ENCODE measurements at regions not wholly inside any gene's neighbourhood (a gene's known extent, or its start where the extent isn't known, plus 50 kb on each side); places are given as distances from the start of the nearest gene placed in this dataset.

GRCh38 chr10:112057072-112057471 lies 126.5 kb downstream of the GPAM start:
- 86 to 90% (median 89%) methylated on average over 2 of the region's 2 CpGs for WGBS, 3 donors

GRCh38 chr10:112059220-112059619 lies 124.3 kb downstream of the GPAM start:
- intact Hi-C loops (cut with DNase I): no loop called here
- TF ChIP-seq CTCF (IDR thresholded peaks at IDR 0.05) (no peak), EP300 (IDR thresholded peaks at IDR 0.05) (no peak), POLR2A (IDR thresholded peaks at IDR 0.05) (no peak)
- no peak for DNase-seq

More at GRCh38 chr10:112057072-112057471, 126.5 kb downstream of the GPAM start:
- TF ChIP-seq CTCF (IDR thresholded peaks at IDR 0.05) (no peak), EP300 (IDR thresholded peaks at IDR 0.05) (no peak), POLR2A (IDR thresholded peaks at IDR 0.05) (no peak)
- Histone ChIP-seq H3K36me3 (no peaks in the 10 kb centered on the region), H3K4me3 (no peak overlapping the region), H3K27ac (no peak overlapping the region), H3K27me3 (no peaks in the 10 kb centered on the region), H3K4me1 (ENCODE audit: insufficient read depth) (no peaks in the 10 kb centered on the region), H3K9me3 (no peaks in the 10 kb centered on the region)
- DNase-seq: no peak
- intact Hi-C loops (cut with DNase I): no loop called here

GRCh38 chr10:112071596-112072133 lies 111.9 kb downstream of the GPAM start:
- H3K27me3 ChIP-seq: no peaks in the 10 kb centered on the region
- no peak overlapping the region for H3K27ac ChIP-seq
- H3K4me3 ChIP-seq: no peak overlapping the region
- 89 to 93% (median 90%) methylated on average over 2 of the region's 2 CpGs for WGBS, 3 donors
- no peak for DNase-seq
- H3K9me3 ChIP-seq: no peaks in the 10 kb centered on the region
- no peaks in the 10 kb centered on the region for H3K36me3 ChIP-seq
- no peak for TF ChIP-seq EP300 (IDR thresholded peaks at IDR 0.05)
- no peak for TF ChIP-seq CTCF (IDR thresholded peaks at IDR 0.05)
- TF ChIP-seq POLR2A (IDR thresholded peaks at IDR 0.05): no peak
- no peaks in the 10 kb centered on the region for H3K4me1 ChIP-seq (ENCODE audit: insufficient read depth)
- intact Hi-C loops (cut with DNase I): no loop called here

More at GRCh38 chr10:112059220-112059619, 124.3 kb downstream of the GPAM start:
- WGBS, 3 donors: 77 to 87% (median 82%) methylated on average over 6 of the region's 6 CpGs
- no peaks in the 10 kb centered on the region for H3K36me3 ChIP-seq
- H3K9me3 ChIP-seq: no peaks in the 10 kb centered on the region
- H3K4me3 ChIP-seq: no peak overlapping the region
- H3K27me3 ChIP-seq: no peaks in the 10 kb centered on the region
- no peak overlapping the region for H3K27ac ChIP-seq
- H3K4me1 ChIP-seq (ENCODE audit: insufficient read depth): no peaks in the 10 kb centered on the region

- intact Hi-C loops (cut with DNase I): no loop called here
- peaks cover 5% of the 10 kb centered on the region for H3K4me1 ChIP-seq (ENCODE audit: insufficient read depth)
- 70 to 81% (median 76%) methylated on average over 1 of the region's 1 CpG for WGBS, 3 donors
- no peak overlapping the region for H3K27ac ChIP-seq
- DNase-seq: no peak
- no peaks in the 10 kb centered on the region for H3K27me3 ChIP-seq
- H3K4me3 ChIP-seq: no peak overlapping the region
- no peaks in the 10 kb centered on the region for H3K36me3 ChIP-seq
- TF ChIP-seq CTCF (IDR thresholded peaks at IDR 0.05) (no peak), POLR2A (IDR thresholded peaks at IDR 0.05) (no peak), EP300 (IDR thresholded peaks at IDR 0.05) (no peak)
- no peaks in the 10 kb centered on the region for H3K9me3 ChIP-seq
Observed at GRCh38 chr10:112078003-112078402, 105.6 kb downstream of the GPAM start.
